Neuronal stem cell (in vitro differentiated cells): ENCODE measurements at regions not wholly inside any gene's neighbourhood (a gene's known extent, or its start where the extent isn't known, plus 50 kb on each side); places are given as distances from the start of the nearest gene placed in this dataset.

ENCODE experiments used
- DNase-seq: peaks from one replicate; pipeline ENCODE4 v3.0.0-alpha.2; 2013; ENCODE audit warnings: low spot score
- H2AFZ ChIP-seq: one replicate; pipeline ENCODE4 v1.6.1; 2013; ENCODE audit warnings: mild to moderate bottlenecking, low read length, inconsistent platforms
- H2AK5ac ChIP-seq: 2 replicates; pipeline ENCODE4 v1.6.1; 2013; ENCODE audit warnings: low read depth, mild to moderate bottlenecking, inconsistent platforms, low read length, moderate library complexity, mixed read lengths
- H2BK120ac ChIP-seq: 2 replicates; pipeline ENCODE4 v1.6.1; 2013; ENCODE audit warnings: low read depth, mild to moderate bottlenecking, inconsistent platforms, low read length, moderate library complexity, mixed read lengths
- H2BK12ac ChIP-seq: one replicate; pipeline ENCODE4 v1.6.1; 2013; ENCODE audit warnings: low read length, inconsistent platforms
- H2BK15ac ChIP-seq: 2 replicates; pipeline ENCODE4 v1.6.1; 2013; ENCODE audit warnings: mild to moderate bottlenecking, low read length, inconsistent platforms, mixed read lengths
- H2BK5ac ChIP-seq: one replicate; pipeline ENCODE4 v1.6.1; 2013; ENCODE audit warnings: inconsistent platforms, mild to moderate bottlenecking, low read length, moderate library complexity
- H3K14ac ChIP-seq: one replicate; pipeline ENCODE4 v1.6.1; 2013; ENCODE audit warnings: low read length, inconsistent platforms
- H3K18ac ChIP-seq: 2 replicates; pipeline ENCODE4 v1.6.1; 2013; ENCODE audit warnings: low read length, inconsistent platforms
- H3K23ac ChIP-seq: 2 replicates; pipeline ENCODE4 v1.6.1; 2013; ENCODE audit warnings: low read depth, mild to moderate bottlenecking, mixed read lengths, low read length, inconsistent platforms; ENCODE audit not compliant: poor library complexity
- H3K27ac ChIP-seq: replicated peaks from 3 replicates; pipeline ENCODE4 v1.5.1; 2013; ENCODE audit warnings: low read length, inconsistent platforms
- H3K27me3 ChIP-seq, 3 experiments: 2 replicates each; pipeline ENCODE4 v1.6.1; 2013; ENCODE audit warnings: low read length in 3 of 3, mild to moderate bottlenecking in 2 of 3, inconsistent platforms in 1 of 3, low read depth in 1 of 3, mixed read lengths in 1 of 3, moderate library complexity in 1 of 3; ENCODE audit not compliant: control insufficient read depth in 3 of 3, insufficient read depth in 3 of 3
- H3K36me3 ChIP-seq, 2 donors: replicated peaks in 1 of 2; 2 replicates each; pipeline ENCODE4 v1.6.1; 2013; ENCODE audit warnings: low read length in 2 of 2; ENCODE audit not compliant: control insufficient read depth in 2 of 2, insufficient read depth in 2 of 2
- H3K4ac ChIP-seq: 2 replicates; pipeline ENCODE4 v1.6.1; 2013; ENCODE audit warnings: inconsistent platforms, mild to moderate bottlenecking, low read length, moderate library complexity
- H3K4me1 ChIP-seq, 2 donors: 1 replicate in 1 of 2; 2 replicates in 1 of 2; pipeline ENCODE4 v1.6.1; 2013; ENCODE audit warnings: low read length in 2 of 2, low read depth in 1 of 2; ENCODE audit not compliant: control insufficient read depth in 2 of 2, insufficient read depth in 1 of 2
- H3K4me2 ChIP-seq: one replicate; pipeline ENCODE4 v1.6.1; 2013; ENCODE audit warnings: mild to moderate bottlenecking, low read length, inconsistent platforms; ENCODE audit not compliant: insufficient read depth, poor library complexity, severe bottlenecking
- H3K4me3 ChIP-seq, 2 donors: 2 replicates each; pipeline ENCODE4 v1.5.1; 2013; ENCODE audit warnings: low read length in 2 of 2, mild to moderate bottlenecking in 2 of 2, inconsistent platforms in 1 of 2, moderate library complexity in 1 of 2
- H3K79me1 ChIP-seq: one replicate; pipeline ENCODE4 v1.6.1; 2013; ENCODE audit warnings: low read depth, mild to moderate bottlenecking, inconsistent platforms, low read length, moderate library complexity
- H3K9ac ChIP-seq: one replicate; pipeline ENCODE4 v1.6.1; 2013; ENCODE audit warnings: mild to moderate bottlenecking, low read depth, low read length, inconsistent platforms; ENCODE audit not compliant: poor library complexity
- H3K9me3 ChIP-seq, 2 donors: replicated peaks in 1 of 2; 2 replicates each; pipeline versions ENCODE3 to v1.6.1; 2013; ENCODE audit warnings: low read length in 2 of 2, mild to moderate bottlenecking in 2 of 2, inconsistent platforms in 1 of 2, low read depth in 1 of 2, mixed read lengths in 1 of 2, moderate library complexity in 1 of 2; ENCODE audit not compliant: control insufficient read depth in 2 of 2, insufficient read depth in 1 of 2
- H4K8ac ChIP-seq: one replicate; pipeline ENCODE4 v1.6.1; 2013; ENCODE audit warnings: low read depth, mild to moderate bottlenecking, inconsistent platforms, low read length, moderate library complexity
- H4K91ac ChIP-seq: one replicate; pipeline ENCODE4 v1.6.1; 2013; ENCODE audit warnings: low read length, low read depth, mild to moderate bottlenecking, inconsistent platforms; ENCODE audit not compliant: poor library complexity
- WGBS, 2 donors: extraction: QIAGEN DNeasy Blood & Tissue Kit; methylation state at CpG; one replicate each; pipeline ENCODE4 v1.1.7; 2013; ENCODE audit warnings: missing lambda C conversion rate in 2 of 2, mixed read lengths in 1 of 2; ENCODE audit not compliant: insufficient read length in 2 of 2, insufficient replicate concordance in 1 of 2; ENCODE audit errors: extremely low coverage in 2 of 2; 5-methylcytosine and 5-hydroxymethylcytosine counted together

DNA sequence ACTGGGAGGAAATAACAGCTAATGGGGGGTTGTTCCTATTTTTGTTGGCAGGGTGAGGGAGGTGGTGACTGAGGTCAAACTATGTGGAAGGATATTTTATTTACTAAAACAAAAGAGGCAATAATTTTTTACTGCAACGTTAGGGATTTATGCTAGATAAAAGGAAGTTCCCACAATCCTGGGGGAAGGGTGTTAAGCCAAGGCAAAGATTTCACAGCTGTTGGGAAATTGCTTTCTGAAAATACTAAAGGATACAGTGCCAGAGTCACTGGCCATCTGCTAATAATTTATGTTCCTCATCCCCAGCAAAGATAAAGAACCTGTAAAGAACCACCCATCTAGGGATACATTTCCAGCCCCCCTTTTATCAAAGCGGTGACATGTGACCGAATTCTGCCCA lies 756.0 kb upstream of the RBFOX1 start:
- no peak overlapping the region for H3K18ac ChIP-seq
- H3K23ac ChIP-seq: no peak overlapping the region
- H3K36me3 ChIP-seq: peaks cover 0 to 2% of the 10 kb centered on the region in 2 donors
- H3K27ac ChIP-seq: no peak overlapping the region
- H3K4me3 ChIP-seq: no peak overlapping the region
- no peak overlapping the region for H4K8ac ChIP-seq
- H2BK5ac ChIP-seq: no peak overlapping the region
- WGBS, 2 donors: no CpG with 5 or more reads among the region's 3 CpGs
- H3K4me2 ChIP-seq: no peak overlapping the region
- H2AFZ ChIP-seq: no peak overlapping the region
- H3K9me3 ChIP-seq: no peaks in the 10 kb centered on the region
- H3K79me1 ChIP-seq: no peaks in the 10 kb centered on the region
- H4K91ac ChIP-seq: no peak overlapping the region
- no peak overlapping the region for H2BK12ac ChIP-seq
- H2AK5ac ChIP-seq: no peak overlapping the region
- no peak for DNase-seq
- H3K27me3 ChIP-seq: no peaks in the 10 kb centered on the region
- H3K9ac ChIP-seq: no peak overlapping the region
- H2BK120ac ChIP-seq: no peak overlapping the region
- no peak overlapping the region for H2BK15ac ChIP-seq
- no peak overlapping the region for H3K4ac ChIP-seq
- H3K14ac ChIP-seq: no peak overlapping the region
- H3K4me1 ChIP-seq: no peaks in the 10 kb centered on the region

- H2AK5ac ChIP-seq: no peak overlapping the region
- no peak overlapping the region for H3K4me3 ChIP-seq
- DNase-seq: no peak
- no peak overlapping the region for H2BK120ac ChIP-seq
- H3K27ac ChIP-seq: no peak overlapping the region
- H3K23ac ChIP-seq: no peak overlapping the region
- H2BK15ac ChIP-seq: no peak overlapping the region
- H2BK5ac ChIP-seq: no peak overlapping the region
- no peak overlapping the region for H4K91ac ChIP-seq
- no peaks in the 10 kb centered on the region for H3K79me1 ChIP-seq
- no peak overlapping the region for H4K8ac ChIP-seq
- WGBS, 2 donors: no CpG with 5 or more reads among the region's 10 CpGs
- H3K9ac ChIP-seq: no peak overlapping the region
- H3K14ac ChIP-seq: no peak overlapping the region
- H3K36me3 ChIP-seq: peaks cover 0 to 2% of the 10 kb centered on the region in 2 donors
- H2BK12ac ChIP-seq: no peak overlapping the region
- H3K4me2 ChIP-seq: no peak overlapping the region
- H3K4ac ChIP-seq: no peak overlapping the region
- peaks cover 0 to 3% of the 10 kb centered on the region in 2 donors for H3K4me1 ChIP-seq
- H3K18ac ChIP-seq: no peak overlapping the region
- H3K9me3 ChIP-seq: no peaks in the 10 kb centered on the region
- H2AFZ ChIP-seq: no peak overlapping the region
- no peaks in the 10 kb centered on the region for H3K27me3 ChIP-seq
These were observed 756.5 kb upstream of the RBFOX1 start for GRCh38 chr16:6576113-6576512.

GRCh38 chr16:6574146-6574545 lies 758.5 kb upstream of the RBFOX1 start:
- Histone ChIP-seq H3K4me2 (no peak overlapping the region), H4K91ac (no peak overlapping the region), H3K79me1 (no peaks in the 10 kb centered on the region), H4K8ac (no peak overlapping the region), H3K14ac (no peak overlapping the region), H3K27me3 (no peaks in the 10 kb centered on the region), H2AFZ (no peak overlapping the region), H3K9ac (no peak overlapping the region), H3K23ac (no peak overlapping the region), H2AK5ac (no peak overlapping the region), H2BK120ac (no peak overlapping the region), H2BK12ac (no peak overlapping the region), H3K4me1 (peaks cover 0 to 6% of the 10 kb centered on the region in 2 donors), H2BK5ac (no peak overlapping the region), H3K4me3 (no peak overlapping the region), H2BK15ac (no peak overlapping the region), H3K9me3 (no peaks in the 10 kb centered on the region), H3K4ac (no peak overlapping the region), H3K27ac (no peak overlapping the region), H3K18ac (no peak overlapping the region), H3K36me3 (peaks cover 0 to 2% of the 10 kb centered on the region in 2 donors)
- DNase-seq: no peak
- WGBS, 2 donors: no CpG with 5 or more reads among the region's 16 CpGs

GRCh38 chr16:6573577-6573976 lies 759.1 kb upstream of the RBFOX1 start:
- Histone ChIP-seq H3K27me3 (no peaks in the 10 kb centered on the region), H3K9me3 (no peaks in the 10 kb centered on the region), H2BK5ac (no peak overlapping the region), H4K8ac (no peak overlapping the region), H2BK15ac (no peak overlapping the region), H3K79me1 (no peaks in the 10 kb centered on the region), H2AK5ac (no peak overlapping the region), H2AFZ (peak overlapping the region; percentile 53), H3K27ac (no peak overlapping the region), H4K91ac (no peak overlapping the region), H3K36me3 (peaks cover 0 to 2% of the 10 kb centered on the region in 2 donors), H2BK120ac (no peak overlapping the region), H3K4ac (no peak overlapping the region), H3K4me3 (no peak overlapping the region), H3K23ac (peak overlapping the region; percentile 25), H3K4me1 (peaks cover 0 to 6% of the 10 kb centered on the region in 2 donors), H3K9ac (no peak overlapping the region), H3K14ac (no peak overlapping the region), H3K4me2 (no peak overlapping the region), H2BK12ac (no peak overlapping the region), H3K18ac (no peak overlapping the region)
- WGBS, 2 donors: no CpG with 5 or more reads among the region's 22 CpGs
- DNase-seq: peak; percentile 49
